Endothelial cell of hepatic sinusoid (primary cell): ENCODE measurements at regions not wholly inside any gene's neighbourhood (a gene's known extent, or its start where the extent isn't known, plus 50 kb on each side); places are given as distances from the start of the nearest gene placed in this dataset.

Experiments
- in situ Hi-C: cut with HindIII; loops from 2 replicates; pipeline ENCODE4 v1.10.0; 2017; ENCODE audit warnings: low sequenced_read_pairs

DNA sequence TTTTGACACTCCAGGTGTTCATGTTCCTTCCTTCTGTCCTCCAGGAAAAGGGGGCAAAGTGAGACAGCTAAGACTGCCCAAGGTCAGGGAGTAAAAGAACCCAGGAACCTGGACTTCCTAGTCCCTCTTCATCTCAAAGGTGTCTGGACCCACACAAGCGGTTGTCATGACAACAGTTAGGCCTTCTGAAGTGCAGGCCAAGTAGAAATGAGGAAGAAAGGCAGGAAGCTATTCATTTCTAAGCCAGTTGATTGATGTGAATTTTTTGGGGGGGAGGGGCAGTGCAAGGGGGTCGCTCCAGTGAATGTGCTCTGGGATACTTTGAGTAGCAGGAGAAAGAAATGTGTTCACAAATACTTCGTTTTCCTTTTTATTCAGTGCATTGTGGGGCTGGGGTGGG is 114.3 kb downstream of the NAV1 start:
- in situ Hi-C loops = loop anchor here (5.0 kb wide), 1 partner anchor 91 kb away; no protein-coding TSS in a partner anchor

DNA sequence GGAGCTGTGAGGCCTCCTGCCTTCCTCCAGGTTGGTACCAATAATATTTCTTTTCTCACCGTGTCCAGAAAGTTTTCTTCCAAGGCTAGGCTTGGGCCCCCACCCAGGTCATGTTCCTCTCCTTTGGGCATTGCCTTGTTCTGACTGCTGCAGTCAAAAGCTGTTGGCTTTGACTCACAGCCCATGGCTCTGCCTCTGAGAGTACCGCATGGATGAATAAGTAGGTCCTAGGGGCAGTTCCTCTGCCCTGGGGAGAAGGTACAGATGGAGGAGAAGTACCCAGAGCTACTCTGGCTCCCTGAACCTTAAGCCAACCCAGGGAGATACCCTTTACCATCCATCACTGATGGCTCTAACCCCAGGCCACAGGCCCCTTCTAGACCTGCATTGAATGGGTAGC is 115.0 kb downstream of the NAV1 start:
- in situ Hi-C loops = loop anchor here (5.0 kb wide), 1 partner anchor 92 kb away; no protein-coding TSS in a partner anchor

DNA sequence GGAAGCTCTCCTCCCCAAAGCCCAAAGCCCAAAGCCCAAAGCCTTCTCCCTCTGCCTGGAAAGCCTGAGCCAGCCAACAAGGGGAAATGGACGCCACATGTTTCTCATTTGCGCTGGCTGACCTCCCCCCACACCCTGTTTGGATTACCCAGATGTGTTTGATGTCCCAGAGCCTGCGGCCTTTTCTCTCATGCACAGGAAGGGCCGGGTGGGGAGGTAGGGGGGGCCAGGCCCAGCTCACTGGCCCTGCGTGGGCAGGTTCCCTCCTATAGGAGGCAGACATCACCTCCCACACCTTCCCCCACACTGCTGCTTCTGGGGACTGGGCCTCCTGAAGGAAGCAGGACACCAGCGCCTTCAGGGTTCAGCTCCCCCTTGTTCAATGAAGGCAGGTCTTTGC is 116.3 kb downstream of the NAV1 start:
- in situ Hi-C loops = no loop called here

DNA sequence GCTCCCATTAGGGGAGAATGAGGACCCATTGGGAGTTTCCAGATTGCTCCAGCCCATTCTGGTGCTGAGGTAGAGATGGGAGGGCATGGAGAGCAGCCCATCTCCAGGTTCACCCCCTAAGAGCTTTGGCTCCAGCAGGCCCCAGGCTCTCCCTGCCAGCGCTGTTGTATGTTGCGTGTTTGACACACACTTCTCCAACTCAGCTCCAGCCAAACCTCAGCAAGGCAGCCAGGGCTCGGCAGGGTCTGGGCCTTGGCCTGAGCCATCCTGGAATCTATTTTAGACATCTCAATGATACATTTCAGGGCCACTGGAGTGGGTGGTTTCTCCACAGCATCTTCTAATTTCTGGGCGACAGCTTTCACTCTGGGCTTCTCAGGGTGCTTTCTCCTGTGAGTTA is 117.0 kb downstream of the NAV1 start:
- in situ Hi-C loops = no loop called here

- in situ Hi-C loops = no loop called here
Measured at GRCh38 chr1:201656311-201657032, 117.5 kb downstream of the NAV1 start.

DNA sequence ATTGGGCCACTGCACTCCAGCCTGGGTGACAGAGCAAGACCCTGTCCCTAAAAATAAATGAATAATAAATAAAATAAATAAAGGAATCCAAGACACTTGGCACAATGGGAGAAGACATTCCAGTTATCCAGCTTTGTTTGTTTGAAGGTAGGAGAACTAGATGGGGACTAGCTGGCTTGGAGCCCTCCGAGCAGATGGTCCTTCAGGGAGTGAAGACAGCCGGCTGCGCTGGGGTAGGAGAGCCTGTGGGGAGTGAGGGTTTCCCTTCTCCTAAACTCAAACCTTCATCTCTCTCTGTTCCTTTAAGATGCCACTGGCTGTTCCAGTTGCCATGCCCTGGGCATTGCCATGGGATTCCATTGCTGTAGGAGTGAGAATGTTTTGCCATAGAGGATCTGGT is 120.6 kb downstream of the NAV1 start:
- in situ Hi-C loops = no loop called here

DNA sequence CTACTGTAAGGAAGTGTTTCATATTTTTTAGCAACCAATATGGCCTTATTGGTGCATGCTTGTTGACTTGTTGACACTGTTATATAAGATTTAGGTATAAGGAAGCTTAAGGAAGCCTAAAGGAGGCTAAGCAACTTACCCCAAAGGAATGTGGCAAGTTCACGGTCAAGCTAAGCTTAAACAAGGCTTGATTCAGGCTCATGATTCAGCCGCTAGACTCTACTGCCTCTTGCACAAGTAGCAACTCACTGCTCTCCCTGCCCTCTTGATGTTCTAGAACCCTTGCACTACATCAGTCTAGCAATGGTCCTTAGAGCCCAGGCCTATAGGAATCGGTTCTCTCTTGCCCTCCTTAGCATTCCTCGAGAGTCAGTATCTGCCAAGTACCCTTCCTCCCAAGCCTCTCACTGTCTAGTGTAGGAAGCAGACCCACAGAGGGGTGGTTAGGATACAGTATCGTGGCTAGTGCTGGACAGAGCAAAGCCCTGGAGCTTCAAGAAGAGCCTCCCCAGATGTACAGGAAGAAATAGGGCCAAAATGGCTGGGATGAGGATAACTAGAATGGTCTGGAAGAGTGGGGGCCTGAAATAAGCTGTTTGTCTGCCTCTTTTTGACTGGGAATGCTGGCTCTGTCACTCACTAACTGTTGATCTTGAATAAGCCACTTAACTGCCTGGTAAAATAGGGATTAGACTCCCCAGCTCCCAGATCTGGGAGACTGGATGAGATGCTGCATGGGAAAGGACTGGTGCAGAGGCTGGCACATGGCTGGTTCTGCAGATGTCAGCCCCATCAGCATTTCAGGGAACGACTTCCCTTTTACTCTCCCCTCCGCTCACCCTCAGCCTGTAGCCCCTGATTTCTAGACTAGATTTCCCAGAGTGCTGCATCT is 122.2 kb downstream of the NAV1 start:
- in situ Hi-C loops = no loop called here

GRCh38 chr1:201661823-201662359 is 123.0 kb downstream of the NAV1 start:
- in situ Hi-C loops = no loop called here

- in situ Hi-C loops = no loop called here
Measured at GRCh38 chr1:201662646-201663045, 123.7 kb downstream of the NAV1 start.

DNA sequence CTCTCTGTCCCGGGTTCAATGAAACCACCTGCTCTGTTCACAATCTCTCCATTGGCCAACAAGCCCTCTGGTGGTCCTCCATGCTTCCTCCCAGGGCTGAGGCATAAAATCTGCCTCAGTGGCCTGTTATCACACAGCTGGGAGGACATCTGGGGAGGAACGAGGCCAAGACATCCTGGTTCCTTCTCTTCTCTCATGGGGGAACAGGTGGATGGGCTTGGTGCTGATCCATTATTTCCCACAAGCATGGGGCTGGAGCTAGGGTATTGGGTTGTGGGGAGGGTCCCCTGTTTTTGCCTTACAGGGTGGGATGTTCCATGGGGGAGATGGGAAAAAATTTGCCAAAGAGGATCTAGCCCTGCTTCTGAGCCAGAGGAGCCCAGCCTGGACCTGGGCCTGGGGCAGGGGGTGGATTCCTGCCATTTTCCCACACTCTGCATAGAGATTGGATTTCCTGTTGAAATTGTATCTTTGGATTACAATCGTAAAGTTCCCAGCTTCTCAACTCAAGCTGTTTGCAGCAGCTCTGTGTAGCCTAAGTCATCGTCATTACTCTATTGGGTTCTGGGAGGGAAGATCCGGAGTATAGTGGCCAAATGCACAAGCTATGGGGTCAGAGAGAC is 124.7 kb downstream of the NAV1 start:
- in situ Hi-C loops = no loop called here

- in situ Hi-C loops = no loop called here
Measured at GRCh38 chr1:201665036-201665435, 126.1 kb downstream of the NAV1 start.

- in situ Hi-C loops = no loop called here
Measured at GRCh38 chr1:201666102-201666501, 127.2 kb downstream of the NAV1 start.

DNA sequence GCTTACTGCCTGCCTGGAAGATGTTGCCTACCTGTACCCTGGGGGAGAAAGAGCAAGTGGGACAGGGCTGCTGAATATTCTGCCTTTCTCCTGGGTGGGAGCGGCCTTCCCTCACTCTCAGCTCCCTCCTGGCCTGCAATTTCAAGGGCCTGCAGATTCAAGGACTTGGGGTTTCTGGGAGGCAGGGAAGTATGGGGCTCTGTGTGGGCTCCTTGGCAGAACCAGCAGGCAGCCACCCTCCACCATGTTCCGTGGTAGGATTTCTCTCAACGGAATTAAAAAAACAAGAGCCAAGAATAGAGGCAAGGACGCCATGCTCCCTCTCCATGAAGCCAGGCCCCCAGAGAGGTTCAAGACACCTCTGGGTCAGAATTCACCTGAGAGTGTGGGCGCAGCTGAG is 127.7 kb downstream of the NAV1 start:
- in situ Hi-C loops = no loop called here

GRCh38 chr1:201667479-201667878 is 128.6 kb downstream of the NAV1 start:
- in situ Hi-C loops = no loop called here

DNA sequence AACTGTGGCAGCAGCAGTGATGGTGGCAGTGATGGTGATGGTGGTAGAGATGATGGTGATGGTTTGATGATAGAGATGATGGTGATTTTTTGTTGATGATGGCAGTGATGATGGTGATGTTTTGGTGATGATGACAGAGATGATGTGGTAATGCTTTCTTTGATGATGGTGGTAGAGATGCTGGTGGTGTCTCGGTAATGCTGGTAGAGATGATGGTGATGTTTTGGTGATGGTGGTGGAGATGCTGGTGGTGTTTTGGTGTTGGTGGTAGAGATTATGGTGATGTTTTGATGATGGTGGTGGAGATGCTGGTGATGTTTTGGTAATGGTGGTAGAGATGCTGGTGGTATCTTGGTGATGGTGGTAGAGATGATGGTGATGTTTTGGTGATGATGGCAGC is 131.6 kb downstream of the NAV1 start:
- in situ Hi-C loops = no loop called here

DNA sequence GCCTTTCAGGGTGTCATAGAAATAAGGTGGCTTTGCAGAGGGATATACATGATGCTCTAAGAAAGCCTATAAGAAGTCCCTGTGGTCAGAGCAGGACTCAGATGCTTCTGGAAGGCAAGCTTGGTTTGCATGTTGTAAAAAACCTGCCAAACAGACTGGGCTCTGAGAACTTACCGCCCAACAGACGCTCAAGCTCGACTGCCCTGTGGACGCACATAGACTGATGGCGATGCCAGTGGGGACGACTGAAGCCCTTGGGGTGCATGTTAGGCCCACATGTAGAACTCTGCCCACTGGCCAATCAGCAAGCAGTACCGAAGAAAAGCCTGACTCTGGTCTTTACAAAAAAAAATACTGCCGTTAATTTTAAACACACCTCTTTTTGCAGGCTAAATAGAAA is 133.8 kb downstream of the NAV1 start:
- in situ Hi-C loops = no loop called here

- in situ Hi-C loops = no loop called here
Measured at GRCh38 chr1:201673093-201673492, 134.2 kb downstream of the NAV1 start.

DNA sequence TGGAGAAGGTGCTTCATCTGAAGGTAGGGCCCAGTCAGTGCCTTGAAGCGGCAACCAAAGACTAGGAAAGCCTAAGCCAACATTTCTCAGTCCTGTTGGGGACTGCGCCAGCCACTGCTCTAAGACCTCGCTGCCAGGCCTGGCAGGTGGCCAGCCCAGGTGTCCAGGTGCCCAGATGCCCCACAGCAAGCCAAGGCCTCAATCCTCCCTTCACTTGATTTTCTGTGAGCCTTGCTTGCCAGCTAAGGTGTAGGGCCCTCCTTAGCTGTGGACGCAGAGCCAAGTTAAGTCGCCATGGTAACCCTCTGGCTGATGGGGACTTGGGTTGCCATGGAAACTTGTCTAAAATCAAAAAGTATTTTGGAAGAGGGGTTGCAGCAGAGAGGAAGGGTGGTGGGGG is 135.0 kb downstream of the NAV1 start:
- in situ Hi-C loops = no loop called here

- in situ Hi-C loops = no loop called here
Measured at GRCh38 chr1:201675143-201675542, 136.2 kb downstream of the NAV1 start.

DNA sequence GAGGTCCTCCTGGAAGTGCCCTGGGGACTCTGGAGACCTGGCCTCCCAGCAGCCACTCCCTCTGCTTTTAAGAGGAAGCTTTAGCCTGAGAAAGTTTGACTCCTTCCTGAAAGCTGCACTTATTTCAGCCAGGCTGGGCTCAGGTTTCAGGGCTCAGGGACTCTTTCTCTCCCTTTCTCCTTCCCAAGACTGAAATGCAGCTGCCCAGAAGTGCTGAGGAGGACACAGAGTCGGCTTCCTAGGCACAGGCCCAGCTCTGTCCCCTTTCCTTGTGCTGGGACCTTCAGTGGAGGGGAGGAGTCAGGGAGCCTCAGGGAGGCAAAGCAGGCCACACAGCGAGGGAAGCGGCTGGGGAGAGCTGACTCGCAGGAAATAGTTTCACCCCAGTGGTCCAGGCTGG is 137.3 kb downstream of the NAV1 start:
- in situ Hi-C loops = no loop called here

GRCh38 chr1:201676641-201677040 is 137.7 kb downstream of the NAV1 start:
- in situ Hi-C loops = no loop called here
